ENCODE measurements at regions not wholly inside any gene's neighbourhood (a gene's known extent, or its start where the extent isn't known, plus 50 kb on each side); places are given as distances from the start of the nearest gene placed in this dataset.

DNA sequence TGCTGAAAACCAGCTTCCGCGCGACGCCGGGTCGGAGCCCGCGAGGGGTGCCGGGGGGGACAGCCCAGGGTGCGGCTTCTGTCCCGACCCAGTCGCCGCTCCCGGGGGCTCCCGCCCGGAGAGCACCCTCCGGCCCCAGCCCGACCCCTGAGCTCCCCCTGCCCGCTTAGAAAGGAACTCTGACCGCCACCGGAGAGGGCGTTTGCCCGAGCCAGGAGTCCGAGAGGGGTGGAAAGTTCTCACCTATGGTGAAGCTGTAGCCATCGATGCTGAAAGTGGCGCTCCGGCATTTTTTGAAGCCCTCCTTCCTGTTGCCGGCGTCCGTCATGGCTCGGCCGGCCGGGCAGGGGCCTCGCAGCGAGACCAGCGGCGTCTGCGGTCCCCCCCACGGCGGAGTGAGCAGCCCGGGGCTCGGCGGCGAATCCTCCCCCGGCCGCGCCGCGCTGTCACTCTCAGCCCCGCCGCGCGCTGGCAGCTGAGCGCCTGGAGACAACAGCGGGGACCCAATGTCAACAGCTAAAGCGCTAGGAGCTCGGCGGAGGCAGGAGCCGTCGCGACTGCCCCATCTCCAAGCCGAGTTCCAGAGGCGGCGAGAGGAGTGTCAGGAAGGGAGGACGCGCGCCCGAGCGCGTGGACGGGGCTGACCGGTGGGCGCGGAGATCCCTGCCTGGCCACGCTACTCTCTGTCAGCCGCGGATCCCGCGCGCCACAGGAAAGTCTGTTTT, 191.6 kb downstream of the LSM5 start:
- ATAC-seq (ENCODE audit: low FRiP score in 2 of 2): peak in 1 of 2 donors; percentile 56
- Histone ChIP-seq H3K9me3 (no peaks in the 10 kb centered on the region), H3K27ac (no peak overlapping the region), H3K4me3 (peak overlapping the region in 3 of 4 donors; percentile 26 to 46 (median 38)), H3K4me1 (peaks cover 10 to 15% (median 13%) of the 10 kb centered on the region in 4 donors), H3K27me3 (peaks cover 0 to 14% (median 9%) of the 10 kb centered on the region in 4 donors), H3K36me3 (no peaks in the 10 kb centered on the region)
- TF ChIP-seq POLR2AphosphoS5 (IDR thresholded peaks at IDR 0.05) (no peak), EP300 (IDR thresholded peaks at IDR 0.05) (no peak), POLR2A (IDR thresholded peaks at IDR 0.05) (no peak)
- TF ChIP-seq, protein P1, sequence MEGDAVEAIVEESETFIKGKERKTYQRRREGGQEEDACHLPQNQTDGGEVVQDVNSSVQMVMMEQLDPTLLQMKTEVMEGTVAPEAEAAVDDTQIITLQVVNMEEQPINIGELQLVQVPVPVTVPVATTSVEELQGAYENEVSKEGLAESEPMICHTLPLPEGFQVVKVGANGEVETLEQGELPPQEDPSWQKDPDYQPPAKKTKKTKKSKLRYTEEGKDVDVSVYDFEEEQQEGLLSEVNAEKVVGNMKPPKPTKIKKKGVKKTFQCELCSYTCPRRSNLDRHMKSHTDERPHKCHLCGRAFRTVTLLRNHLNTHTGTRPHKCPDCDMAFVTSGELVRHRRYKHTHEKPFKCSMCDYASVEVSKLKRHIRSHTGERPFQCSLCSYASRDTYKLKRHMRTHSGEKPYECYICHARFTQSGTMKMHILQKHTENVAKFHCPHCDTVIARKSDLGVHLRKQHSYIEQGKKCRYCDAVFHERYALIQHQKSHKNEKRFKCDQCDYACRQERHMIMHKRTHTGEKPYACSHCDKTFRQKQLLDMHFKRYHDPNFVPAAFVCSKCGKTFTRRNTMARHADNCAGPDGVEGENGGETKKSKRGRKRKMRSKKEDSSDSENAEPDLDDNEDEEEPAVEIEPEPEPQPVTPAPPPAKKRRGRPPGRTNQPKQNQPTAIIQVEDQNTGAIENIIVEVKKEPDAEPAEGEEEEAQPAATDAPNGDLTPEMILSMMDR (IDR thresholded peaks at IDR 0.05): no peak
- 2 to 4% methylated on average over 13 to 35 of the region's 80 CpGs for WGBS, 2 donors
- peak in 1 of 2 donors; percentile 83 for DNase-seq

DNA sequence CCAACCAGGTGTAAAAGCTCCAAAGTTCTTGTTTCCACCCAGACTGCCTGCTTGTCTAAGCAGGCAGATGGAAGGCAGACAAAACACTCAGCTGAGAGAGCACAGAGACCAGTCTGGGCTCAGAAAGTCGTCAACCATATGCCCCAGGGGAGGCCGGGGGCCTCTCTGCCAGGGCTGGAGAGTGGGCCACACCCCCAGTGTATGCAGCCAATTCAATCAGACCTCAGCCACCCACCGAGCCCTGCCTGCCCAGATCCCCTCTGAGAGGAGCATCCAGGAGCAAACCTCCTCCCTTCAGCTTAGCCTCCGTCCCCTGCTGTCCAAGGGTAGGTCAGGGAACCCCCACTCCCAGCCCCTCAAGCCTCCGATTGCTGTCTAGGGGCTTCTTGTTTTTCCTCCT, 196.3 kb downstream of the LSM5 start:
- no peaks in the 10 kb centered on the region for H3K36me3 ChIP-seq
- no peak overlapping the region for H3K27ac ChIP-seq
- DNase-seq: peak in 1 of 2 donors; percentile 27
- H3K9me3 ChIP-seq: no peaks in the 10 kb centered on the region
- TF ChIP-seq EP300 (IDR thresholded peaks at IDR 0.05) (no peak), POLR2A (IDR thresholded peaks at IDR 0.05) (no peak), POLR2AphosphoS5 (IDR thresholded peaks at IDR 0.05) (no peak)
- TF ChIP-seq, protein P1 (IDR thresholded peaks at IDR 0.05): no peak
- ATAC-seq (ENCODE audit: low FRiP score in 2 of 2): no peak
- 57 to 87% methylated on average over 2 to 5 of the region's 5 CpGs for WGBS, 2 donors
- H3K27me3 ChIP-seq: peaks cover 0 to 8% (median 5%) of the 10 kb centered on the region in 4 donors
- H3K4me3 ChIP-seq: no peak overlapping the region
- H3K4me1 ChIP-seq: peaks cover 6 to 8% (median 7%) of the 10 kb centered on the region in 4 donors

DNA sequence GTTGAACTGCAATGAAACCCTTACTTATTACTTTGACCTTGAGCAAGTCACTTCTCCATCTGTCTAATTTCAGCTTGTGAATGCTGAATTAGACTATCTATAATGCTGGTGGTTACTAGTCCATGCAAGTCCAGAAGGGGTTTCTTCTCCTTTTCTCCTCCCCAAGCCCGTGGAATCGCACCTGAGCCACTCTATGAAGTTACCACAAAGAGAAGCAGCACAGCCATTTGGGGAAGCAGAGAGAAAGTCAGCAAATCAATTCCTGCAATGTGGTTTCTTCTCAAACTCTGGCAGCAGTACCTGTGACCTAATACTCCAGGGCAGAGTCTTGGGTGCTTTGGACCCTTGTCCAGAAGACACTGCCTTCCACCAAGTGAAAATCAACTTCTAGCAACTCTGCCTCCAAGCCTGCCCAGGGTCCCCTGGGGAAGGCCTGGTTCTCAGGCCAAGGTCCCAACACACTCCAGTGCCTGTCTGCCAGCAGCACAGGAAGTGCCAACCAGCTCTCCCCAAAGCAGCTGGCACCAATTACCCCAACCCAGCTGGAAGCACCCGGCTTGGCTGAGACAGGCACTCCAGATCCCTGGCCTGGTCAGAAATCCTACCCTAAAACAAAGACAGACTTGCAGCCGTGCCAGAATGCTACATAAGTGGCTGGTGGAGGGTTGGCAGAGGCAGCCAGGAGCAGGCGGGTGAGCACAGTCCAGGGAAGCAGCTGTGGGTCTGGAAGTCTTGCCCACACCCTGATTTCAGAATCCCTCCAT, 200.3 kb downstream of the LSM5 start:
- no peak overlapping the region for H3K4me3 ChIP-seq
- no peaks in the 10 kb centered on the region for H3K36me3 ChIP-seq
- no peaks in the 10 kb centered on the region for H3K27me3 ChIP-seq
- ATAC-seq (ENCODE audit: low FRiP score in 2 of 2): no peak
- TF ChIP-seq, protein P1 (IDR thresholded peaks at IDR 0.05): no peak
- WGBS, 2 donors: 41 to 69% methylated on average over 2 to 4 of the region's 5 CpGs
- no peak overlapping the region for H3K27ac ChIP-seq
- no peaks in the 10 kb centered on the region for H3K4me1 ChIP-seq
- peak in 1 of 2 donors; percentile 33 for DNase-seq
- no peaks in the 10 kb centered on the region for H3K9me3 ChIP-seq

DNA sequence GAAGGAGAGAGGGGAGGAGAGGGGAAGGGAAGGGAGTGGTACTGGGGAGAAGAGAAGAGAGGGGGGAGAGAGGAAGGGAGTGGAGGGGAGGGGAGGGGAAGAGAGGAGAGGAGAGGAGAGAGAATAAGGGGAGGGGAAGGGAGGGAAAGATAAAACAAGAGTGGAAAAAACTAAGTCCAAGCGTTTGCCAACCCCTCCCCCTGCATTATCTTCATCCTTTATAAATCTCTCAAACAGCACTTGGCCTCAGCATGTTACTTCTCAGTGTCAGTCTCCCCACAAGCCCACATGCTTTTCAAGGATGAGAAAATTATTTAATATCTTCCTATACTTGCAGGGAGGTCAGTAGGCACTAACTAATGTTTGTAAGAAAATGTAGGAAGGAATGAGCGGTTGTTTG, 204.5 kb downstream of the LSM5 start:
- H3K27ac ChIP-seq: no peak overlapping the region
- DNase-seq (no peak), ATAC-seq (ENCODE audit: low FRiP score in 2 of 2) (no peak)
- WGBS, 2 donors: 53% methylated on average over 2 of the region's 2 CpGs
- no peaks in the 10 kb centered on the region for H3K36me3 ChIP-seq
- no peaks in the 10 kb centered on the region for H3K4me1 ChIP-seq
- no peak overlapping the region for H3K4me3 ChIP-seq
- H3K9me3 ChIP-seq: no peaks in the 10 kb centered on the region
- no peaks in the 10 kb centered on the region for H3K27me3 ChIP-seq
- TF ChIP-seq, protein P1 (IDR thresholded peaks at IDR 0.05): no peak
- no peak for TF ChIP-seq POLR2AphosphoS5 (IDR thresholded peaks at IDR 0.05)
- TF ChIP-seq EP300 (IDR thresholded peaks at IDR 0.05): no peak
- no peak for TF ChIP-seq POLR2A (IDR thresholded peaks at IDR 0.05)
